Ishikawa (cell line): ENCODE measurements at regions not wholly inside any gene's neighbourhood (a gene's known extent, or its start where the extent isn't known, plus 50 kb on each side); places are given as distances from the start of the nearest gene placed in this dataset.

Source experiments
- CEBPB ChIP-seq: IDR thresholded peaks from 2 replicates; pipeline ENCODE4 v1.6.1; 2012
- CREB1 ChIP-seq: IDR thresholded peaks from 2 replicates; pipeline ENCODE4 v1.6.1; 2012; ENCODE audit warnings: low read depth
- EGR1 ChIP-seq: IDR thresholded peaks from 2 replicates; pipeline ENCODE4 v1.6.1; 2012
- EP300 ChIP-seq: IDR thresholded peaks from 2 replicates; pipeline ENCODE4 v1.6.1; 2012; ENCODE audit warnings: borderline replicate concordance
- FOXM1 ChIP-seq: IDR thresholded peaks from 2 replicates; pipeline ENCODE4 v1.6.1; 2012; ENCODE audit warnings: low read depth, borderline replicate concordance
- NFIC ChIP-seq: IDR thresholded peaks from 2 replicates; pipeline ENCODE4 v1.6.1; 2012
- RAD21 ChIP-seq: IDR thresholded peaks from 2 replicates; pipeline ENCODE4 v1.6.1; 2012; ENCODE audit warnings: low read depth
- TAF1 ChIP-seq: IDR thresholded peaks from 2 replicates; pipeline ENCODE4 v1.6.1; 2012; ENCODE audit warnings: low read depth, mild to moderate bottlenecking
- TCF12 ChIP-seq: IDR thresholded peaks from 2 replicates; pipeline ENCODE4 v1.6.1; 2012; ENCODE audit warnings: low read depth
- TEAD4 ChIP-seq: IDR thresholded peaks from 2 replicates; pipeline ENCODE4 v1.6.1; 2012
- YY1 ChIP-seq: IDR thresholded peaks from 2 replicates; pipeline ENCODE4 v1.6.1; 2012; ENCODE audit warnings: low read depth
- ZBTB7A ChIP-seq: IDR thresholded peaks from 2 replicates; pipeline ENCODE4 v1.6.1; 2012; ENCODE audit warnings: low read depth
- TF ChIP-seq, protein P1 (sequence below): IDR thresholded peaks from 2 replicates; pipeline ENCODE4 v1.6.1; 2012
- TF ChIP-seq, protein P2 (sequence below): IDR thresholded peaks from 2 replicates; pipeline ENCODE4 v1.6.1; 2012; ENCODE audit warnings: low read depth, mild to moderate bottlenecking
- TF ChIP-seq, protein P3 (sequence below): IDR thresholded peaks from 2 replicates; pipeline ENCODE4 v1.6.1; 2012

DNA sequence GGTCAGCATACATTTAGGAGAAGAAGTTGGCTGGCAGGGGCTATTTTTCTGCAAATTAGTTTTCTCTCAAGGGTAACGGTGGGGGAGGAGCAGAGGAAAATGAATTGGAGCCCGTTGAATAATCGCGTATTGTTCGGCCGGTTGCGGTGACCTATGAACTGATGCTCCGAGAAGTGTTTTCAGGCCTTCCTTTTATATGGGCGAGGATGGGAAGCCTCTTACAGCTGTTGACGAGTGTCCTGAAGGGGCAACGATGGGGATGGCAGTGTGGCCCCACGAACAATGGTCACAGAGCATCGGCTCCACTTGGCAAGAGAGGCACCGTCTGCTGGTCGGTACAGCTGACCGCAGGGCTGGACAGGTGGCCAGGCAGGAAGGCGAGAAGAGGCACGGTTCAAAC, 400.7 kb downstream of the ZSWIM6 start:
- TF ChIP-seq TCF12: no peak
- TF ChIP-seq TEAD4: no peak
- TF ChIP-seq, protein P1, sequence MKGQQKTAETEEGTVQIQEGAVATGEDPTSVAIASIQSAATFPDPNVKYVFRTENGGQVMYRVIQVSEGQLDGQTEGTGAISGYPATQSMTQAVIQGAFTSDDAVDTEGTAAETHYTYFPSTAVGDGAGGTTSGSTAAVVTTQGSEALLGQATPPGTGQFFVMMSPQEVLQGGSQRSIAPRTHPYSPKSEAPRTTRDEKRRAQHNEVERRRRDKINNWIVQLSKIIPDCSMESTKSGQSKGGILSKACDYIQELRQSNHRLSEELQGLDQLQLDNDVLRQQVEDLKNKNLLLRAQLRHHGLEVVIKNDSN: no peak
- TF ChIP-seq, protein P2, sequence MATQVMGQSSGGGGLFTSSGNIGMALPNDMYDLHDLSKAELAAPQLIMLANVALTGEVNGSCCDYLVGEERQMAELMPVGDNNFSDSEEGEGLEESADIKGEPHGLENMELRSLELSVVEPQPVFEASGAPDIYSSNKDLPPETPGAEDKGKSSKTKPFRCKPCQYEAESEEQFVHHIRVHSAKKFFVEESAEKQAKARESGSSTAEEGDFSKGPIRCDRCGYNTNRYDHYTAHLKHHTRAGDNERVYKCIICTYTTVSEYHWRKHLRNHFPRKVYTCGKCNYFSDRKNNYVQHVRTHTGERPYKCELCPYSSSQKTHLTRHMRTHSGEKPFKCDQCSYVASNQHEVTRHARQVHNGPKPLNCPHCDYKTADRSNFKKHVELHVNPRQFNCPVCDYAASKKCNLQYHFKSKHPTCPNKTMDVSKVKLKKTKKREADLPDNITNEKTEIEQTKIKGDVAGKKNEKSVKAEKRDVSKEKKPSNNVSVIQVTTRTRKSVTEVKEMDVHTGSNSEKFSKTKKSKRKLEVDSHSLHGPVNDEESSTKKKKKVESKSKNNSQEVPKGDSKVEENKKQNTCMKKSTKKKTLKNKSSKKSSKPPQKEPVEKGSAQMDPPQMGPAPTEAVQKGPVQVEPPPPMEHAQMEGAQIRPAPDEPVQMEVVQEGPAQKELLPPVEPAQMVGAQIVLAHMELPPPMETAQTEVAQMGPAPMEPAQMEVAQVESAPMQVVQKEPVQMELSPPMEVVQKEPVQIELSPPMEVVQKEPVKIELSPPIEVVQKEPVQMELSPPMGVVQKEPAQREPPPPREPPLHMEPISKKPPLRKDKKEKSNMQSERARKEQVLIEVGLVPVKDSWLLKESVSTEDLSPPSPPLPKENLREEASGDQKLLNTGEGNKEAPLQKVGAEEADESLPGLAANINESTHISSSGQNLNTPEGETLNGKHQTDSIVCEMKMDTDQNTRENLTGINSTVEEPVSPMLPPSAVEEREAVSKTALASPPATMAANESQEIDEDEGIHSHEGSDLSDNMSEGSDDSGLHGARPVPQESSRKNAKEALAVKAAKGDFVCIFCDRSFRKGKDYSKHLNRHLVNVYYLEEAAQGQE: no peak
- no peak for TF ChIP-seq ZBTB7A
- TF ChIP-seq, protein P3, sequence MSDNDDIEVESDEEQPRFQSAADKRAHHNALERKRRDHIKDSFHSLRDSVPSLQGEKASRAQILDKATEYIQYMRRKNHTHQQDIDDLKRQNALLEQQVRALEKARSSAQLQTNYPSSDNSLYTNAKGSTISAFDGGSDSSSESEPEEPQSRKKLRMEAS: no peak
- no peak for TF ChIP-seq FOXM1
- no peak for TF ChIP-seq RAD21
- no peak for TF ChIP-seq TAF1
- TF ChIP-seq NFIC: no peak
- TF ChIP-seq YY1: no peak
- no peak for TF ChIP-seq EGR1
- TF ChIP-seq EP300: no peak
- TF ChIP-seq CEBPB: no peak

DNA sequence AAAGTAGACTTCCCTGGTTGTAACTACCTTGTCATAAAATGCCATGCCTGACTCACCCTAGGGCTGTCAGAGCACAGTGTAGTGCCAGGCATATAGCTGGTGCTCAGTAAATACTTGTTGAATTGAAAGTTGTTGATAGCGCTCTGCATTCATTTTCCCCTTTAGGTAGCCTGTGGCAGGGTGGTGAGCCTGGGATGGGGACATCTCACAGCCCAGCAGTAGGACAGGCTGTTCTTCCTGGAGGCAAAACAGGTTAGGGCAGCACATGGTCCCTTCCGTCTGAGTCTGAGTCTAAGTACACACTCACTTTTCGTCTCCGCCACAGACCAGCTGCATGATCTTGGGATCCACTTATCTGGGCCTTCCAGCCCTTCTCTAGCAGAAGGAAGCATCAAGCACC, 401.9 kb downstream of the ZSWIM6 start:
- TF ChIP-seq TCF12: no peak
- no peak for TF ChIP-seq TAF1
- TF ChIP-seq, protein P1: no peak
- TF ChIP-seq EGR1: no peak
- TF ChIP-seq, protein P3: no peak
- TF ChIP-seq ZBTB7A: no peak
- no peak for TF ChIP-seq CEBPB
- TF ChIP-seq CREB1: no peak
- no peak for TF ChIP-seq EP300
- TF ChIP-seq NFIC: no peak
- TF ChIP-seq, protein P2: no peak
- TF ChIP-seq TEAD4: no peak
- no peak for TF ChIP-seq RAD21
- TF ChIP-seq FOXM1: no peak
- no peak for TF ChIP-seq YY1

DNA sequence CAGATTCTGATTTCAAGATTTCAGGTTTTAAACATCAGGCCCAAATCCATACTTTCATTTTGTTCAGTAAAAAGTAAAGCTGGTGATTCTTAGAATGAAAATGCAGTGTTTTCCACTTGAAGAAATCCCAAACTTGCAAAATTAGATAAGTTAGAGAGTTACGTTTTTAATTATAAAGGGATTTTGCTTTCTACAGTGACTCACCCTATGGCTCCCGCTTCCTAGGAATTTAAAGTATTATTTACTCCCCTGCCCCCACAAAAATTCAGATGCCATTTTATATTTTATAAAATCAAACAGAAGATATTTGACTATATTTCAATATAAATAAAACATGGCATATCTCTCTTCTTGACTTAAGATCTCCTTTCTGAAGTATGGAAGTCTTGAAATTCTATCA, 402.9 kb downstream of the ZSWIM6 start:
- TF ChIP-seq RAD21: no peak
- TF ChIP-seq CREB1: no peak
- TF ChIP-seq TAF1: no peak
- no peak for TF ChIP-seq EP300
- TF ChIP-seq FOXM1: no peak
- TF ChIP-seq, protein P3: no peak
- no peak for TF ChIP-seq TEAD4
- TF ChIP-seq, protein P2: no peak
- TF ChIP-seq, protein P1: no peak
- TF ChIP-seq CEBPB: no peak

DNA sequence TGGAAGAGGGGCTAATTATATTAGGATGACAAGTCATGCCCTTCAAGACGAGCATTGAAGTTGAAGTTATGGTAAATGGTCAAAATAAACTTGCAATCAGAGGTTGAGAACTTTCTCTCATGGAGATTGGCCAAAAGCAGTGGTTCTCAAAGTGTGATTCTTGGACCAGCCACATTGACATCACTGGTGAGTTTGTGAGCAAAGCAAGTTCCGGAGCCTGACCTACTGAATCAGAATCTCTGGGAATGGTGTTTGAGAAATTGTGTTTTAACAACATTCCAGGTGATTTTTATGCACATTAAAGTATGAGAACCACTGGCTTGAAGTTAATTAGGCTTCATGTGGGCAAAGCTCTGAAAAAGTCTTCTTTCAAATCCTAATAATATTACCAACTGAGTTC, 403.5 kb downstream of the ZSWIM6 start:
- TF ChIP-seq FOXM1 (no peak), EP300 (no peak), TEAD4 (no peak), NFIC (no peak), TCF12 (no peak), ZBTB7A (no peak), RAD21 (no peak), YY1 (no peak)
- TF ChIP-seq, protein P1: no peak
- TF ChIP-seq, protein P3: no peak
- TF ChIP-seq, protein P2: no peak
